GM19023 (cell line): ENCODE measurements at regions not wholly inside any gene's neighbourhood (a gene's known extent, or its start where the extent isn't known, plus 50 kb on each side); places are given as distances from the start of the nearest gene placed in this dataset.
"Not testable (repeated sequence)": the region's sequence is repeated elsewhere in the genome, so short reads cannot be mapped to it uniquely, and the experiment has no call there.

Experiments
- ATAC-seq: cut with Tn5 transposase; IDR thresholded peaks from one replicate; pipeline ENCODE4 v1.9.1; 2021; ENCODE audit warnings: mild to moderate bottlenecking, moderate library complexity; ENCODE audit not compliant: unreplicated experiment

DNA sequence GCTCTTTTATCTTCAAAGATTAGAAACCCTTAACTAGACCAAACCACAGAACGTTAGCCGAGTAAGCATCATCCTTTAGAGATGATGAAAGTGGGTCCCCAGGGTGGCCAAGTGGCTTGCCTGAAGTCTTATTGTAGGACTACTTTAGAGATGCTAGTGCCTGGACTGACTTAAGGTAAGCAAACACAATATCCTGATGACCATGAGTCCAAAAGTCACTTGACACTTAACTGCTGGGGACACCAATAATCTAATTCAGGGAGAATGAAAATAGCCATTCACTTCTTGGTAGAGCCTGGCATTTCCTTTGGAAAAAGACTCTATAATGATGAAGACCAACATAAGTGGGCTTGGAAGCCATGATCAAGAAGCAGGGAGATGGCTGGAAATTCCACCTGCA, 225.3 kb upstream of the IRF2BP2 start:
- ATAC-seq, result no peak

DNA sequence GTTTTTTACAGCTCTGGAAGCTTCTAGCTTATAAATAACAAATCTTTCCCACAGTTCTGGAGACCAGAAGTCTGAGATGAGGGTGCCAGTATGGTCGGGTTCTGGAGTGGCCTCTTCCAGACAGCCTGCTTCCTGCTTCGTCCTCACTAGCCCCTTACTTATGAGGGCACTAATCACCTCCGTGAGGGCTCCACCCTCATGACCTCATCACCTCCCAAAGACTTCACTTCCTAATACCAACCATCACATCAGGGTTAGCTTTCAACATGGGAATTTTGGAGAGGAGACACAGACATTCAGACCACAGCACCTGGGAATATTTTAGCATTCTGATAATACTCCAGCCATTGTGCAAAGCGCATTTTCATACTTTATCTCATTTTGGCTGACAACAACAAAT, 223.7 kb upstream of the IRF2BP2 start:
- no peak for ATAC-seq

DNA sequence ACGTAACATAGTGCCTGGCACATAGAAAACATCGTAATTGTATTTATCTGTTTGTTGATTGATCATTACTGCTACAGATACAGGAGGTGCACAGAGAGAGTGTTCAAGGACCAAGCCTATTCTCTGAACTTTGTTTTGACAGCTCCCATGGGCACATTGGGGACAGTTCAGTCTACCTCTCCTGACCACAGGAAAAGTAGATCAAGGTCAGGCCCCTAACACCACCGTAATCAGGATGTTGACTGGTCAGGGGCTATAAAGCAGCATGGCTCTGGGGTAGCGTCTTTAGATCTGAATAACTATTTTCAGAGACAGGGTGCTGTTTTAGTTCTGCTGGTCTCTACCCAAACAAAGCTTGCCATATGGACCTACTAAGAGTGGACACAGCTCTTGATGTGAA, 223.1 kb upstream of the IRF2BP2 start:
- no peak for ATAC-seq

DNA sequence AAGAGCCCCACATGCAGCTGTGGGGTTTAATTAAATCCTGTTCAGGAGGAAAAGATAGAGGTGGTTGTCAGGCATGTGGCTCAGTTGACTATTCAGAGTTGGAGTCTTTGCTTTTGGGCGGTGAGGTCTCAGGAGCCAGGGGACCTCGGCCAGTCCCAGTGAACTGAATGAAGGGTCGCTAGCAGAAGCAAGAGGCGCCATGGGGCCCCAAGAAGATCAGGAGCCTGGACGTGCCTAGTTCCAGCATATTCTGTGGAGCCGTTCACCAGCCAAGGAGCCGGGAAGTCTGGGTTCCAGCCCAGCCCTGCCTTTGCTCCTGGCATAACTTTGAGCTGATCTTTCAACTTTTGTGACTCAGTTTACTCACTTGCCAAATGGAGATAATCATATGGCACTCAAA, 217.7 kb upstream of the IRF2BP2 start:
- no peak for ATAC-seq

DNA sequence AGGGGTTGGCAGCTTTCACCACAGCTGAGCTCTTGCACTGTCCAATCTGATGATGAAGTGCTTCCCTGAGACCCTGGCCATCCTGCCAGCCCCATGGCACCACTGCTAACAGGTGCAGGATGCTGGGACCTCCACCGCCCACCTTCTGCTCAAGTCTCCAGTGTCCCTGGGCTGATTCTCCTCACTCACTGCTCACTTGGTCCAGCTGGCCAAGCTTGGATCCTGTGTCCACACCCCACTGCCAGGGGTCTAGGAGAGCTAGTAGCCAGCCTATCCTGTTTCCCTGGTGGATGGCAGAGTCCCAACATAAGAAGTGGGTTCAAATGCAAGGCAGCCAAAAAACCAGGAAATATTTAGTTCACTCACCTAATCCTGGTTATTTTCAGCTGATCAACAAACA, 217.2 kb upstream of the IRF2BP2 start:
- ATAC-seq, result no peak

DNA sequence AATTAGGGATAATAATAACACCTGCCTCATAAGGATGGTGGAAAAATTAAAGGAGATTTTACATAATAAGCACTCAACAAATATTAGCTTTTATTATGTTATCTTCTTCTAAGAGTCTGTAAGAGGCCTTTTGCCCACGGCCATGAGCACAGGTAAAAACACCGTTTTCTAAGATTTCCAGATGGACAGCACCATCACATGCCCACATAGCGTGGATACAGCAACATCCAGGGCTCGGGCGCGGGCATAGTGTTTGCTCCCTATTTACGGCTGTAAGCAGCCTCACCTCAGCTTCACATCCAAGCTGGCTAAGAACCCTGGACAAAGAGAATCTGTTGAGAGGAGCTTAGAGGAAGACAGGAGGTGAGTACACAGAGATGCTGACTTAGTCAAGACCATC, 216.4 kb upstream of the IRF2BP2 start:
- no peak for ATAC-seq

DNA sequence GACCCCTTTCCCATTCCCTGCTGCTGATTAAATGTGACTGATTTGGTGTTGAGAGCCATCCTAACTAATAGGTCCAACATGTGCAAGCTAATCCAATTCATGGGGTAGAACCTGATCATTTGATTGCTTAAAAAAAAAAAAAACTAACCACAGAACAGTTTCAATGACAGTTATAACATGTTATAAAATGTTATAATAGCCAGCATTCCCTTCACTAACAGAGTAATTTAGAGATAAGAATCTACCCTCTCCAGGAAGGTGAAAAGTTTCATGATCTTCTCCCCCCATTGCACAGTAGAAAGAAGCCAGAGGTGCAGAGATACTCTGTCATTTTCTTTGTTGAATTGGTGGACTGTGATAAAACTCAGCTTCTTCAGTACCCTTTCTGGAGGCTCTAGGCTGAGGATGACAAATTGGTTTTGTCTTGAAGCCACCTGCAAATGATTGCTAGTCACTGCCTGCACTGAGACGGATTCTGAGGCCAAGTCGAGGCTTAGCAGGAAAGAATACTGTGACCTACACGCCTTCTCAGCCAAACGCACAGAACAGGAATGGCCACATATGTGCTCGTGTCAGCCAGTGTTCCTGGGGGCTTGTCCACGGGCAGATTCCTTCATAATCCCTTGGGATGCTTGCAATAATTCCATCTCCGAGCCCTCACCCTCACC, 215.7 kb upstream of the IRF2BP2 start:
- ATAC-seq, result no peak

DNA sequence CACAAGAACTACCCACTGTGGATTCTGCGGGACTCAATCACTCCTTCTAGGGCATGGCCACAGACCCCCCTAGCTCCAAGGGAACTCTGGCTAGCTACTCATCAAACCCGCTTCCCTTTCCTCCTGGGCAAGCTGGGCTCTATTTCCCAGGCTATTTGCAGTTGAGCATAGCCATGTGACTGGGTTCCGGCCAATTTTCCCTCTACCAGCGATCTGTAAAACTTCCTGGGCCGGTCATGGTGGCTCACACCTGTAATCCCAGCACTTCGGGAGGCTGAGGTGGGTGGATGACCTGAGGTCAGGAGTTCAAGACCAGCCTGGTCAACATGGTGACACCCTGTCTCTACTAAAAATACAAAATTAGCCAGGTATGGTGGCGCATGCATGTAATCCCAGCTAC, 214.9 kb upstream of the IRF2BP2 start:
- ATAC-seq, result not testable (repeated sequence)

DNA sequence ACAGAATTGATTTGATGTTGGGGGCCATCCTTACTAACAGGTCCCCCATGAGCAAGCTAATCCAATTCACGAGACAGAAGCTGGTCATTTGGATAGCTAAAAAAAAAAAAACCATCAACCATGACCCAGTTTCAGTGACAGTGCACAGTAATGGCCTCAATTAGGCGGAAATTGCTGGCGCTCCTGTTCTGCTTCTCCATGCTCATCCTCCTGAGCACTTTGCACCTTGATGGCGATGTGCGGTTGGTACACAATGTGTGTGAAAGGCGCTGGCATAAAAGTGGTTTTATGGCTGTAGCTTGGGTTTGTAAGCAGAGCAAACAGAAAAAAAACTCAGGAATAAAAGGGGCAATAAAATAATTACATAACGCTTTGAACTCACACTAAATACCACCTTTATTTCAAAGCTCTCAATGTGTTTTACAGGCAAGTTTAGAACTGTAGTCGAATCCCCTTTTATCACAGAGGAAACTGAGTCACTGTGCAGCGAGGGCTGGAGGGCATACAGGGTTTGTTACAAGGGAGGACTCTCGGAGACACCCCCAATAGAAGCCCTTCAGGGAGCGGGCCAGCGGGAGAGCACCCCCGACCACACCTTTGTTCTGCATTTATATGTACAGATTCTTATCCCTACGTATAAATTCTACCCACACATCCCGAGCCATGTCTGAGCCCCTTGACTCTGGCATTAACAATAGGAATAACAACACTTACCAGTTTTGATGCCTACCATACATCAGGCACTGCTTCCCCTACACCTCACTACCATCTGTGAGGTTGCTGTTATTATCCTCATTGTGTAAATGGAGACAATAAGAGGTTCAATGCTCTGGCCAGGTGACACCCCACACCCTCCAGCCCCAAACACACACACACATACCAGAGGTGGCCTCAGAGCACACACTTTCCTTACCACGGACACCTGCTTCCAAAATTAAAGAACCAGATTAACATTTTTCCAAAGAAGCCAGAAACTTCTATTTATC, 213.5 kb upstream of the IRF2BP2 start:
- no peak for ATAC-seq

DNA sequence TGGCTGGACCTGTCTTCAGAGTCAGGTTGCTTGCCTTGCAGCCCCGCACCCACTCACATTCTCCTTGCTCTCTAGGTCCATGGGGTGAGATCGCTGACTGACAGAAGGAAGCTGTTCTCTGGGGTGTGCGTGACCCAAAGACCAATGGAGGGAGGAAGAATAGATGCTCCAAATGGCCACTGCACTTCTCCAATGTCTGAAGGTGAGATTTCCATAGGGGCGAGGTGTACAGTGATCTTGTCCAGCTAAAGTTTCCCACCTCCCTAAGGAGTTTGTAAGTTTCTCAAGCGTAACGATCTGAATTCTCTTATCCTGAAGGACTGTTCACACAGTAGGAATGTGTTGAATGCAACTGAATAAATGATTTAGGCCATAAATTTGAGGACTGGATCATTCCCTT, 211.9 kb upstream of the IRF2BP2 start:
- no peak for ATAC-seq

DNA sequence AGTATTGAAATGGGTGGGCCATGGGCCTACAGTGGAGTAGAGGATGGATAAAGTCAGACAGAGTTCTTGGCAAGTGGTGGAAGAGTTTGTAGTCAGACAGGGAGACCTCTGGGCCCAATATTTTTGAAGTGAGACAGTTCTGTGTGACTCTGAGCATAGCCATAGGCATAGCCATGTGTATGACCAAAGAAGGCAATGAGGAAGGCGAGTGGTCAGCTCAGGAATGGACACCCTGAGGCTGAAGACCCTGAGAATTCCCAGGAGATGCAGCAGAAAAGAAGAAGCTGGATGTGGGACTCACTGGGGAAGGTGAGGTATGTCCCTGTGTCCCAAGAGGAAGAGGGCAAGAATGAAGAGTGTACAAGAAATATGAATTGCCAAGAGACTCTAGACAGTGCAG, 210.6 kb upstream of the IRF2BP2 start:
- no peak for ATAC-seq

DNA sequence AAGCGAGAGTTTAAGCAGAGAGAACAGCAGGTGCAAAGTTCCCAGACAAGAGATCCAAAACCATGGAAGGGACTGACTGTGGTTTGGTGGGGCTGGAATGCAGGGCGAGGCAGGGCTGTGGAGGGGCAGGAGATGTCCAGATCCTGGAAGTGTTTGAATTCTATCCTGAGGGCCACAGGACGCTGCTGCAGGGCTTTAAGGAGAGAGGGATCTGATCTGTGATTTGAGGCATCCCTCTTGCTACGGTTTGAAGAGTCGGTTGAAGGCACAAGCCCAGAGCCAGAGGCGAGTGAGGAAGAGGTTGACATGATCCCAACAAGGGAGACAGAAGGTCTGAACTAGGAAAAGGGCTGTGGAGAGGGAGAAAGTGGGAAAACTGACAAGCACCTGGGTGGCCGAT, 209.9 kb upstream of the IRF2BP2 start:
- ATAC-seq, result not testable (repeated sequence)

DNA sequence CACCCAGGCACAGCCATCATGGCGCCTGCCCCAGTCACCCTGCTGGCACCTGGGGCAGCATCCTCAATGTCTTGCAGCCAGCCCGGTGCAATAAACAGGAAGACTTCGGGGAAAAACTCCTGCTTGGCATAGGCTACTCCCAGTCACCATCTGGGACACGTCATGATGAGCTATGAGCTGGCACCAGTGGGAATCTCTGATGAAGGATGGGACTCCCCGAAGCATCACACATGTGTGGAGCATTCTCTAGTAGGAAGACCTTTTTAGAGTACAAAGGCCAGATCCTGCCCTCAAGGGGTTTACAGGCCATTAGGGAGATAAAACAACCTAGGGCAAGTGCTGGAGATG, 208.0 kb upstream of the IRF2BP2 start:
- not testable (repeated sequence) for ATAC-seq

DNA sequence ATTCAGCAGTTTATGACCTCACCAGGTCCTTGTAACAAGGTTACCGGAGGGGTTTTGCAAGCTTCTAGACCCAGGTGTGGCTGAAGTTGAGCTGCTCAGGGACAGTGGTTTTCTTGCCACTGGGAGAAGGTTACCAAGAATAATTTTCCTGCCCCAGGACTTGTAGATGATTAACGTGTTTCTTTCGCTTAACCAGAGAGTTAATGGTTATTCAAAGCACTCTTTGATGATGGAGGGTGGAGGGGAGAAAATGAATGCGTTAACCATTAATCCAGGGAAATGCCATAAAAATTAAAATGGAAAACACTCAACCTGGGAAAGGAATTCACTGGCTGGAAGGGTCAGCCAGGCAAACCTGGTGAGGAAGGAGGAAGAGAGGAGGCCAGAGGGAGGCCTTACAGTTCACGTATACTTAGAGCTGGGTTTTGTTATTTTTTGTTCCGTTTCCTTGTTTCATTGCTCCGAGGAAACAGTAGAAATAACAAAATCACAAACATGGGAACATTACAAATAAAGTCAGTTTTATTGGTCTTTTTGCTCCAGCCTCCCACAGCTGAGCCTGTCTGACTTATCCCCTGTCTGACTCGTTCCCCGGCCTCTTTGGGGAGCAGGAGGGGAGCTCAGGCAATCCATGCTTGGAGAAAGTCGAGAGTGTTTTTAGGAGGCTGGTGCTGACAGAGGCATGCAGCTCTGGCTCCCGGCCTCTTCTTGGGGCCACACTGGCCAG, 207.5 kb upstream of the IRF2BP2 start:
- ATAC-seq, result not testable (repeated sequence)

DNA sequence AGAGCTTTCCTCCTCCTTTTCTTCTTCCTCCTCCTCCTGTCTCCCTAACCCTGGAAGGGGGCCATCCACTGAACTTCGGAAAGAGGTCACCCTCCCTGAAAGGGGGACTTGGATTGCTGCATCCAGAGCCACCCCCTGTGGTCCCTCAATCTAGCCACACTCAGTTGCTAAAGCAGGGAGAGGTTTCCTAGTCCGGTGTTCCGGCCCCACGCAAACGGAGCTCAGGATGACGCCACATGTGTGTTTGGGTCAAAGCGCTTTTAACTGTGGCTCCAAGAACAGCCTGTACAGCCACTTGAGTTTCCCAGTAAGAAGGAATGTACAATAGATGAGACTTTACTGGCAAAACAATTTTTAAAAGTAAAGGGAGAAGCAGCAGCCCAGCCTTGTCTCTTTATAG, 206.9 kb upstream of the IRF2BP2 start:
- ATAC-seq, result not testable (repeated sequence)

DNA sequence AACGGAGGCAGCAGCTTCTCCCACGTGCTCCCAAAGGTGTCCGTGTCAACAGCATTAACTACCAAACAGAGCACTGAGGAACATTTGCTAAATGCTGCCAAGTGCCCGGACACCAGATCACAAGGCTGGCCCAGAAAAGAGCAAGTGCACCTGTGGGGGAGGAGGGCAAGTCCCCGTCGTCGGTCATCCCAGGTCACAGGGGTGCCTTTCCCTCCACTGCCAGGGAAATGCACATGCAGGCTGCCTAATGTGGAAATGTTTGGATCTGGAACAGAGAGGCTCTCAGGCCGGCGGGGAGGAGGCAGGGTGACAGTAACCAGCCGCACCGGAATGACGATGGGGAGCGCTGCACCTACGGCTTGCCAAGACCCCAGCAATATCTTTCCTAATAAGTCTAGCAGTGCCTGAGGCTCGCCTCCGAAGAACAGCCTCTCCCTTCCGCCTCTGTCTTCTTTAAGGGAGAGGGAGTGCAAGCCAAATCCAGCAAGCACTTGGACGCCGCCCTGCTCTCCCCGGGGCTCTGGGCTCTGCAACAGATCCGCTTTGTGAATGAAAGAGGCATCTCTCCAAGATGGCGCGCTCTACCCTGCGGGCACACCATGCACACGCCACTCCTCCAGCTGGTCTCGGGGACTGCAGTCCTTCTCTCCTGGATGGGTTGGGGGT, 206.3 kb upstream of the IRF2BP2 start:
- ATAC-seq, result not testable (repeated sequence)

DNA sequence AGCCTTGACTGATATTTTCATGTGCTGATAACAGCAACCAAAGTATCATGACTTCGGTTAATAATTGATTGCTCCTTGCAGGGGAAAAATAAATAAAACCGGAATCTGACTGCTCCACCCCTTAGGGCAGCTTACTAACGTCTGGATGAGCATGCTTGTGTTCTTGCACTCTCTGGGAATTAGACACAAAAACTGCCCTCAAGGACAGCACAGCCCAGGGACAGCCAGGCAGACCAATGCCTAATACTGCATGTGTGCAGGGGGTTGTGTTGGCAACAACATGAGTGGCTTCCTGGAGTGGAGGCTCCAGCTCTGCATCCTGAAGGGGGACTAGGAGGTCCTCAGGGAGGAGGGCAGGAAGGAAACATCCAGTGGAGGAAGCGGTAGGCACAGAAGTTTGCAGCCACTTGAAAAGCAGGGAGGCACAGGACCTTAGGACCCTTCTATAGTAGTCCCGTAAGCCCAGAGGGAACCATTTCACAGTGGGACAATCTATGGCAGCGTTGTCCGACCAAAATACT, 205.4 kb upstream of the IRF2BP2 start:
- not testable (repeated sequence) for ATAC-seq

DNA sequence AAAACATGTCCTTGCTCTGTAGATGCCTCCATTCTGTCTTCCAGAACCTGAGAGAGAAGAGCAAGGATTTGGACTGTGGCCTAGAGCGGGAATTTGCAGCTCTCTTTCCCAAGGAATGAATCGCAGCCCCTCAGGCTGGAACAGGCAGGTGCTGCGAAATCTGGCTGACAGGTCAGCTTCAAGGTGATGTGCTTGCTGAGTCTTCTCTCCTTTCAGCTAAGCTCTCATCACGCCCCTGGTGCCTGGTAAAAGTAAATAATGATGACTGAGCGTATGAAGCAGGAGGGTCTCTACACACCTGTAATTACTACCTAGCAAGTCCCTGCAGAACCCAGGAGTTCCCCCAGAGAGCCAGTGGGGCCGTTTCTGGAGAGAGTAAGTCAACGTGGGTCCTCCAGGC, 204.3 kb upstream of the IRF2BP2 start:
- not testable (repeated sequence) for ATAC-seq

DNA sequence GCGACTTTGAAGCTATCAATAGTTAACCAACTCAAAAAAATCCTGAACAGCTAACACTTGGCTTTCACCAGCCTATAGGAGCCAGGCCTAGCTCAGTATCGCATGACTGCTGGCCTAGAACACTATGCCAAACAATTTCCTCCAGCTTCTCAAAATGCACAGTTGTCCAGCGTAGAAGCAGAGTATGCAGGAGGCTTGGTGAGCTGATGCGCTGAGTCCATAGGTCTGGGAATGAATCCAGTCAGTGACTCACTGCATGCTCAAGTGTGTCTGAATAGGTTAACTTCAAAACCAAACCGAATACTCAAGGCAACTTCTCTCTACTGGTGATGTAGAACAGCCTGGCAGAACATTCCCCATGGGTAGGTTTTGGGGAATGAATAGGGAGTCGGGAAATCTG, 201.8 kb upstream of the IRF2BP2 start:
- ATAC-seq, result not testable (repeated sequence)

DNA sequence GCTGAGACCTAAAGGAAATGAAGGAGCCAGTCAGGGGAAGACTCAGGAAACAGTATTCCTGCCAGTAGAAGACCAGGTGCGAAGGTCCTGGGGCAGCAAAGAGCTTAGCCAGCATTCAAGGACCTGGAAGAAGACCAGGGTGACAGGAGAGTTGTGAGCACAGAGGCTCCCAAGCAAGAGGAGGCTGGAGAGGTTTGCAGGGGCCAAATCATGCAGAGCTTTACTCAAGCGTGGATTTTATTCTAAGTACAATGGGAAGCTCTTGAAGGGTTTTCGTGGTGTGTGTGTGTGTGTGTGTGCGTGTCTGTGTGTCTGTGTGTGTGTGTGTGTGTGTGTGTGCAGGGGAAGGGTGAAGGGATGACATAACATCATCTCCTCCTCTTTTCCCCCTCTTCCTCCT, 200.7 kb upstream of the IRF2BP2 start:
- not testable (repeated sequence) for ATAC-seq

DNA sequence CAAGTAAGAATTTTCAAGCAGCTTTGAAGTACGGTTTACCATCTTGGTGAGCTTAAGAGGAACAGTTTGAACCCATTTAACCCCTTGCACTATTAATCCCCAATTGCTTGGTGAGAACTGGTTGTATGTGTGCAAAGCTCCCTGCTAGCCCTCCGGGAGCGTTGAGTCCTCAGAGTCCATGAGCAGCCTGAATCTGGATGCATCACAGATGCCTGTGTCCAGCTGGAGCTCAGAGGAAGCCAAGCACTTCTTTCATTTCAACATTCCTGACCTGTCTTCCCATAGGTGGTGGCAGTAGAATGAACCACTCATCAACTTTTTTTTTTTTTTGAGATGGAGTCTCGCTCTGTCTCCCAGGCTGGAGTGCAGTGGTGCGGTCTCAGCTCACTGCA, 199.9 kb upstream of the IRF2BP2 start:
- ATAC-seq, result not testable (repeated sequence)
